Liver (tissue), 8 donors: ENCODE measurements at regions not wholly inside any gene's neighbourhood (a gene's known extent, or its start where the extent isn't known, plus 50 kb on each side); places are given as distances from the start of the nearest gene placed in this dataset.
"Not testable (repeated sequence)": the region's sequence is repeated elsewhere in the genome, so short reads cannot be mapped to it uniquely, and the experiment has no call there.

ENCODE experiments used
- DNase-seq: peaks from one replicate; pipeline ENCODE4 v3.0.0-alpha.2; 2017; ENCODE audit warnings: low spot score
- H3K27ac ChIP-seq, 2 donors: one replicate each; pipeline ENCODE4 v1.7.0; 2013; ENCODE audit warnings: inconsistent platforms in 2 of 2, low read length in 2 of 2, control low read depth in 1 of 2, low read depth in 1 of 2, mild to moderate bottlenecking in 1 of 2
- H3K27me3 ChIP-seq, 4 donors: one replicate each; pipeline versions ENCODE4 v1.6.1 to v1.7.0; 2013; ENCODE audit warnings: low read length in 3 of 4, inconsistent platforms in 1 of 4, mild to moderate bottlenecking in 1 of 4, moderate library complexity in 1 of 4; ENCODE audit not compliant: control insufficient read depth in 4 of 4, insufficient read depth in 4 of 4
- H3K36me3 ChIP-seq, 4 donors: one replicate each; pipeline versions ENCODE4 v1.6.1 to v1.7.0; 2013; ENCODE audit warnings: low read length in 3 of 4, mild to moderate bottlenecking in 3 of 4, low read depth in 1 of 4, moderate library complexity in 1 of 4; ENCODE audit not compliant: control insufficient read depth in 4 of 4, insufficient read depth in 3 of 4
- H3K4me1 ChIP-seq, 4 donors: one replicate each; pipeline versions ENCODE4 v1.6.1 to v1.7.0; 2013; ENCODE audit warnings: low read length in 3 of 4, mild to moderate bottlenecking in 3 of 4, moderate library complexity in 1 of 4; ENCODE audit not compliant: control insufficient read depth in 4 of 4, insufficient read depth in 4 of 4
- H3K4me3 ChIP-seq, 3 donors: one replicate each; pipeline versions ENCODE4 v1.6.1 to v1.7.0; 2013; ENCODE audit warnings: low read length in 3 of 3, control low read depth in 1 of 3, low read depth in 1 of 3, mild to moderate bottlenecking in 1 of 3
- H3K9ac ChIP-seq, 2 donors: one replicate each; pipeline ENCODE4 v1.7.0; 2013; ENCODE audit warnings: low read length in 2 of 2, mild to moderate bottlenecking in 2 of 2, moderate library complexity in 2 of 2, control low read depth in 1 of 2, low read depth in 1 of 2
- H3K9me3 ChIP-seq, 4 donors: one replicate each; pipeline versions ENCODE4 v1.6.1 to v1.7.0; 2013; ENCODE audit warnings: low read length in 3 of 4; ENCODE audit not compliant: control insufficient read depth in 4 of 4
- EGR1 ChIP-seq, 2 donors: IDR thresholded peaks; 2 replicates each; pipeline ENCODE4 v1.6.1; 2016 to 2018; ENCODE audit warnings: antibody characterized with exemption in 2 of 2, low read depth in 2 of 2
- FOXA1 ChIP-seq: IDR thresholded peaks from 2 replicates; pipeline ENCODE4 v1.6.1; 2016; ENCODE audit warnings: antibody characterized with exemption
- FOXA2 ChIP-seq: IDR thresholded peaks from 2 replicates; pipeline ENCODE4 v1.6.1; 2016; ENCODE audit warnings: antibody characterized with exemption
- GABPA ChIP-seq, 2 donors: IDR thresholded peaks in 1 of 2; conservative IDR thresholded peaks in 1 of 2; 2 replicates each; pipeline ENCODE4 v1.6.1; 2016; ENCODE audit warnings: antibody characterized with exemption in 2 of 2, mild to moderate bottlenecking in 1 of 2, moderate library complexity in 1 of 2
- HNF4A ChIP-seq, 2 donors: conservative IDR thresholded peaks; 2 replicates each; pipeline ENCODE4 v1.6.1; 2016; ENCODE audit warnings: antibody characterized with exemption in 2 of 2, mild to moderate bottlenecking in 2 of 2
- HNF4G ChIP-seq: IDR thresholded peaks from 2 replicates; pipeline ENCODE4 v1.6.1; 2016; ENCODE audit warnings: antibody characterized with exemption
- JUND ChIP-seq, 2 donors: IDR thresholded peaks; 2 replicates each; pipeline ENCODE4 v1.6.1; 2016; ENCODE audit warnings: antibody characterized with exemption in 2 of 2
- NR2F2 ChIP-seq: IDR thresholded peaks from 2 replicates; pipeline ENCODE4 v1.6.1; 2016; ENCODE audit warnings: antibody characterized with exemption
- RAD21 ChIP-seq, 2 donors: IDR thresholded peaks; 2 replicates each; pipeline ENCODE4 v1.6.1; 2016; ENCODE audit warnings: antibody characterized with exemption in 2 of 2, mild to moderate bottlenecking in 2 of 2
- RXRA ChIP-seq, 2 donors: IDR thresholded peaks; 2 replicates each; pipeline ENCODE4 v1.6.1; 2017 to 2018; ENCODE audit warnings: antibody characterized with exemption in 2 of 2, mild to moderate bottlenecking in 1 of 2
- SP1 ChIP-seq: IDR thresholded peaks from 2 replicates; pipeline ENCODE4 v1.6.1; 2018; ENCODE audit warnings: antibody characterized with exemption, mild to moderate bottlenecking
- TAF1 ChIP-seq: conservative IDR thresholded peaks from 2 replicates; pipeline ENCODE4 v1.6.1; 2016; ENCODE audit warnings: antibody characterized with exemption, mild to moderate bottlenecking
- YY1 ChIP-seq: IDR thresholded peaks from 2 replicates; pipeline ENCODE4 v1.6.1; 2016; ENCODE audit warnings: antibody characterized with exemption, mild to moderate bottlenecking
- WGBS: extraction: QIAGEN DNeasy Blood & Tissue Kit; methylation state at CpG from one replicate; pipeline ENCODE4 v1.1.7; 2013; 5-methylcytosine and 5-hydroxymethylcytosine counted together
- TF ChIP-seq, protein P1 (sequence below): IDR thresholded peaks from 2 replicates; pipeline ENCODE4 v1.6.1; 2016; ENCODE audit warnings: antibody characterized with exemption, mild to moderate bottlenecking
- TF ChIP-seq, protein P2 (sequence below): IDR thresholded peaks from 2 replicates; pipeline ENCODE4 v1.6.1; 2016; ENCODE audit warnings: antibody characterized with exemption
- TF ChIP-seq, protein P3 (sequence below): IDR thresholded peaks from 2 replicates; pipeline ENCODE4 v1.6.1; 2016; ENCODE audit warnings: antibody characterized with exemption
- TF ChIP-seq, protein P4 (sequence below): IDR thresholded peaks from 2 replicates; pipeline ENCODE4 v1.6.1; 2016; ENCODE audit warnings: antibody characterized with exemption
- TF ChIP-seq, protein P5 (sequence below): fragments of 150-350 bp; IDR thresholded peaks from 2 replicates; pipeline ENCODE4 v1.5.1; 2017; ENCODE audit warnings: improper control_type of control experiment, low read depth, low read length; ENCODE audit not compliant: missing input control
- donor health status: healthy.
- donor health status: healthy.
- donor health status: healthy.
- donor health status: healthy.
- donor health status: healthy.

DNA sequence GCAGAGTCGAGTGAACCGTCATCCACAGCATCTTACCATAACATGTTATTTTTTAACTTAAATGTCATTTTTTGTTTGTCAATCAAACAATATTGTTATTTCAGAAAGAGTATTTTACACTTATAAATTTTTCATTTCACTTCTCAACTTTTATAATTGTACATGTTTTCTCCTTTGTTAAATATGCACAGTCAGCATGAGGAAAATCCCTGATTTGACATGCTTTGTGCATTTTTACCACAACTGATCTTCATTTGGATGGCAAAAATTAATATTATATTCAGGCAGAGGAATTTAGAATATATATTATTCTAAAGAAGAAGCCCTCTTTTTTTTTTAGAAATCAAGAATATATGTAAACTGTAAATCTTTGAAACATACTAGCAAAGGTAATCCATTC lies 958.0 kb upstream of the PCDH7 start (continued):
- TF ChIP-seq, protein P1, sequence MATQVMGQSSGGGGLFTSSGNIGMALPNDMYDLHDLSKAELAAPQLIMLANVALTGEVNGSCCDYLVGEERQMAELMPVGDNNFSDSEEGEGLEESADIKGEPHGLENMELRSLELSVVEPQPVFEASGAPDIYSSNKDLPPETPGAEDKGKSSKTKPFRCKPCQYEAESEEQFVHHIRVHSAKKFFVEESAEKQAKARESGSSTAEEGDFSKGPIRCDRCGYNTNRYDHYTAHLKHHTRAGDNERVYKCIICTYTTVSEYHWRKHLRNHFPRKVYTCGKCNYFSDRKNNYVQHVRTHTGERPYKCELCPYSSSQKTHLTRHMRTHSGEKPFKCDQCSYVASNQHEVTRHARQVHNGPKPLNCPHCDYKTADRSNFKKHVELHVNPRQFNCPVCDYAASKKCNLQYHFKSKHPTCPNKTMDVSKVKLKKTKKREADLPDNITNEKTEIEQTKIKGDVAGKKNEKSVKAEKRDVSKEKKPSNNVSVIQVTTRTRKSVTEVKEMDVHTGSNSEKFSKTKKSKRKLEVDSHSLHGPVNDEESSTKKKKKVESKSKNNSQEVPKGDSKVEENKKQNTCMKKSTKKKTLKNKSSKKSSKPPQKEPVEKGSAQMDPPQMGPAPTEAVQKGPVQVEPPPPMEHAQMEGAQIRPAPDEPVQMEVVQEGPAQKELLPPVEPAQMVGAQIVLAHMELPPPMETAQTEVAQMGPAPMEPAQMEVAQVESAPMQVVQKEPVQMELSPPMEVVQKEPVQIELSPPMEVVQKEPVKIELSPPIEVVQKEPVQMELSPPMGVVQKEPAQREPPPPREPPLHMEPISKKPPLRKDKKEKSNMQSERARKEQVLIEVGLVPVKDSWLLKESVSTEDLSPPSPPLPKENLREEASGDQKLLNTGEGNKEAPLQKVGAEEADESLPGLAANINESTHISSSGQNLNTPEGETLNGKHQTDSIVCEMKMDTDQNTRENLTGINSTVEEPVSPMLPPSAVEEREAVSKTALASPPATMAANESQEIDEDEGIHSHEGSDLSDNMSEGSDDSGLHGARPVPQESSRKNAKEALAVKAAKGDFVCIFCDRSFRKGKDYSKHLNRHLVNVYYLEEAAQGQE, result no peak
- TF ChIP-seq NR2F2 (no peak), SP1 (no peak), GABPA (IDR thresholded peaks at IDR 0.05 in 1 of 2, conservative IDR thresholded peaks at IDR 0.05 in 1 of 2) (no peak), TAF1 (no peak)
- TF ChIP-seq, protein P2, sequence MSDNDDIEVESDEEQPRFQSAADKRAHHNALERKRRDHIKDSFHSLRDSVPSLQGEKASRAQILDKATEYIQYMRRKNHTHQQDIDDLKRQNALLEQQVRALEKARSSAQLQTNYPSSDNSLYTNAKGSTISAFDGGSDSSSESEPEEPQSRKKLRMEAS, result no peak

DNA sequence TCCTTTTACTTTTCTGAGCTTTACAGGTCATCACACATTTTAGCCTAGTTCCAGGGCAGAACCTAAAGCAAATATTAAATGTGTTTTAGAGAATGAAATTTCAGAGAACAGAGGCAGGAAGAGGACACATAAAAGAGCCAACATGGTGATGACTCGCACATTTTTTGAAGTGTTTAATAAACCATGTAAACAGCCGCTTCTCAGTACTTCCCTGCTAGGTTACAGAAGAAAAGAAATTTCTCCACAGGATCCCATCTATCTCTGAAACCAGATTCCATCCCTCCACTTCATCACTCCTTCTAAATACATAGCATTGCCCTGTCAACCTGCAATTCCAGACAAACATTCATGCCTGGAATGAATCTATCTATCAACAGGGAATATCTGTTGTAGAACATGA lies 949.5 kb upstream of the PCDH7 start:
- WGBS, result 77% methylated on average over 2 of the region's 2 CpGs
- no peak overlapping the region for H3K4me3 ChIP-seq
- no peaks in the 10 kb centered on the region for H3K27me3 ChIP-seq
- no peak for DNase-seq
- H3K4me1 ChIP-seq, result no peaks in the 10 kb centered on the region
- no peak overlapping the region for H3K27ac ChIP-seq
- H3K9ac ChIP-seq, result no peak overlapping the region
- H3K9me3 ChIP-seq, result no peaks in the 10 kb centered on the region
- no peaks in the 10 kb centered on the region for H3K36me3 ChIP-seq
- TF ChIP-seq, protein P1, result no peak
- TF ChIP-seq FOXA1 (no peak), RAD21 (IDR thresholded peaks at IDR 0.05) (no peak), NR2F2 (no peak), HNF4A (conservative IDR thresholded peaks at IDR 0.05) (no peak), HNF4G (no peak), YY1 (no peak), EGR1 (IDR thresholded peaks at IDR 0.05; ENCODE audit: low read depth in 2 of 2) (no peak), TAF1 (no peak), RXRA (IDR thresholded peaks at IDR 0.05) (no peak), FOXA2 (no peak), SP1 (no peak), JUND (IDR thresholded peaks at IDR 0.05) (no peak)
- TF ChIP-seq, protein P3, sequence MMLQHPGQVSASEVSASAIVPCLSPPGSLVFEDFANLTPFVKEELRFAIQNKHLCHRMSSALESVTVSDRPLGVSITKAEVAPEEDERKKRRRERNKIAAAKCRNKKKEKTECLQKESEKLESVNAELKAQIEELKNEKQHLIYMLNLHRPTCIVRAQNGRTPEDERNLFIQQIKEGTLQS, result no peak
- TF ChIP-seq, protein P4, sequence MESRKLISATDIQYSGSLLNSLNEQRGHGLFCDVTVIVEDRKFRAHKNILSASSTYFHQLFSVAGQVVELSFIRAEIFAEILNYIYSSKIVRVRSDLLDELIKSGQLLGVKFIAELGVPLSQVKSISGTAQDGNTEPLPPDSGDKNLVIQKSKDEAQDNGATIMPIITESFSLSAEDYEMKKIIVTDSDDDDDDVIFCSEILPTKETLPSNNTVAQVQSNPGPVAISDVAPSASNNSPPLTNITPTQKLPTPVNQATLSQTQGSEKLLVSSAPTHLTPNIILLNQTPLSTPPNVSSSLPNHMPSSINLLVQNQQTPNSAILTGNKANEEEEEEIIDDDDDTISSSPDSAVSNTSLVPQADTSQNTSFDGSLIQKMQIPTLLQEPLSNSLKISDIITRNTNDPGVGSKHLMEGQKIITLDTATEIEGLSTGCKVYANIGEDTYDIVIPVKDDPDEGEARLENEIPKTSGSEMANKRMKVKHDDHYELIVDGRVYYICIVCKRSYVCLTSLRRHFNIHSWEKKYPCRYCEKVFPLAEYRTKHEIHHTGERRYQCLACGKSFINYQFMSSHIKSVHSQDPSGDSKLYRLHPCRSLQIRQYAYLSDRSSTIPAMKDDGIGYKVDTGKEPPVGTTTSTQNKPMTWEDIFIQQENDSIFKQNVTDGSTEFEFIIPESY, result no peak
- TF ChIP-seq, protein P2, result no peak
- TF ChIP-seq, protein P5, sequence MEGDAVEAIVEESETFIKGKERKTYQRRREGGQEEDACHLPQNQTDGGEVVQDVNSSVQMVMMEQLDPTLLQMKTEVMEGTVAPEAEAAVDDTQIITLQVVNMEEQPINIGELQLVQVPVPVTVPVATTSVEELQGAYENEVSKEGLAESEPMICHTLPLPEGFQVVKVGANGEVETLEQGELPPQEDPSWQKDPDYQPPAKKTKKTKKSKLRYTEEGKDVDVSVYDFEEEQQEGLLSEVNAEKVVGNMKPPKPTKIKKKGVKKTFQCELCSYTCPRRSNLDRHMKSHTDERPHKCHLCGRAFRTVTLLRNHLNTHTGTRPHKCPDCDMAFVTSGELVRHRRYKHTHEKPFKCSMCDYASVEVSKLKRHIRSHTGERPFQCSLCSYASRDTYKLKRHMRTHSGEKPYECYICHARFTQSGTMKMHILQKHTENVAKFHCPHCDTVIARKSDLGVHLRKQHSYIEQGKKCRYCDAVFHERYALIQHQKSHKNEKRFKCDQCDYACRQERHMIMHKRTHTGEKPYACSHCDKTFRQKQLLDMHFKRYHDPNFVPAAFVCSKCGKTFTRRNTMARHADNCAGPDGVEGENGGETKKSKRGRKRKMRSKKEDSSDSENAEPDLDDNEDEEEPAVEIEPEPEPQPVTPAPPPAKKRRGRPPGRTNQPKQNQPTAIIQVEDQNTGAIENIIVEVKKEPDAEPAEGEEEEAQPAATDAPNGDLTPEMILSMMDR, result no peak

DNA sequence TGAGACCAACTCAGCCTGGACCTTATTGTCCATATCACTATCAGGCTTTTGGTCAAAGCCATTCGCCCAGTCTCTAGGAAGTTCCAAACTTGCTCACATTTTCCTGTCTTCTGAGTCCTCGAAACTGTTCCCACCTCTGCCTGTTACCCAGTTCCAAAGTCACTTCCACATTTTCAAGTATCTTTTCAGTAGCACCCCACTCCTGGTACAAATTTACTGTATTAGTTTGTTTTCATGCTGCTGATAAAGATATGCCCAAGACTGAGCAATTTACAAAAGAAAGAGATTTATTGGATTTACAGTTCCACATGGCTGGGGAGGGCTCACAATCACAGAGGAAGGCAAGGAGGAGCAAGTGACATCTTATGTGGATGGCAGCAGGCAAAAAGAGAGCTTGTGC lies 932.0 kb upstream of the PCDH7 start:
- H3K9ac ChIP-seq, H3K4me1 ChIP-seq, H3K36me3 ChIP-seq, H3K9me3 ChIP-seq, H3K27me3 ChIP-seq, H3K27ac ChIP-seq, H3K4me3 ChIP-seq, DNase-seq: not testable (repeated sequence)
- WGBS, result 67% methylated on average over 2 of the region's 2 CpGs
